ENCODE measurements at regions not wholly inside any gene's neighbourhood (a gene's known extent, or its start where the extent isn't known, plus 50 kb on each side); places are given as distances from the start of the nearest gene placed in this dataset.
A peak's percentile ranks its signal among the peaks of the same experiment; 100 is the strongest.

- no TSS peak for BruUV-seq (replicated peaks)
- ChIA-PET POLR2A (ENCODE audit: unreplicated experiment) (no interaction called here), CTCF (no interaction called here)
- DNase-seq: no peak
- peaks cover 36% of the 10 kb centered on the region for H3K4me1 ChIP-seq (replicated peaks; ENCODE audit: insufficient read depth)
- H4K20me1 ChIP-seq (ENCODE audit: insufficient read depth): no peaks in the 10 kb centered on the region
- TF ChIP-seq EZH2 (IDR thresholded peaks at IDR 0.05; ENCODE audit: low read depth) (no peak), CTCF (conservative IDR thresholded peaks at IDR 0.05) (no peak)
- no peak overlapping the region for H2AFZ ChIP-seq
- H3F3A ChIP-seq (ENCODE audit: insufficient read depth, low read depth): peaks cover 6% of the 10 kb centered on the region
- H3K9me2 ChIP-seq (ENCODE audit: insufficient read depth): no peaks in the 10 kb centered on the region
- H3K4me2 ChIP-seq: peak overlapping the region; percentile 26; the same call in 1 of the 2 replicates
- no peak overlapping the region for H3K4me3 ChIP-seq
- H3K27ac ChIP-seq: peak overlapping the region; percentile 47
- H3K79me2 ChIP-seq (ENCODE audit: low read depth): no peaks in the 10 kb centered on the region
- H3K27me3 ChIP-seq (ENCODE audit: insufficient read depth, low read depth): no peaks in the 10 kb centered on the region
- peaks cover 3% of the 10 kb centered on the region; the same call in 1 of the 2 replicates for H3K9me3 ChIP-seq (ENCODE audit: insufficient read depth, low read depth)
- intact Hi-C loops (cut with micrococcal nuclease; ENCODE audit: unreplicated experiment): no loop called here
- H3K36me3 ChIP-seq (ENCODE audit: low read depth): no peaks in the 10 kb centered on the region
Observed at GRCh38 chr4:128347930-128348660, 60.5 kb upstream of the PGRMC2 start.

GRCh38 chr4:128347175-128347868, 59.7 kb upstream of the PGRMC2 start:
- no peak overlapping the region for H3K4me3 ChIP-seq
- CTCF ChIA-PET: no interaction called here
- no TSS peak for BruUV-seq (replicated peaks)

More at GRCh38 chr4:128347175-128347868, 59.7 kb upstream of the PGRMC2 start:
- TF ChIP-seq CTCF (conservative IDR thresholded peaks at IDR 0.05) (no peak), EZH2 (IDR thresholded peaks at IDR 0.05; ENCODE audit: low read depth) (no peak)
- no peaks in the 10 kb centered on the region for H3K9me2 ChIP-seq (ENCODE audit: insufficient read depth)
- no peaks in the 10 kb centered on the region for H4K20me1 ChIP-seq (ENCODE audit: insufficient read depth)
- H3K4me2 ChIP-seq: peak overlapping the region; percentile 26; the same call in 1 of the 2 replicates
- POLR2A ChIA-PET (ENCODE audit: unreplicated experiment): no interaction called here
- H3K36me3 ChIP-seq (ENCODE audit: low read depth): no peaks in the 10 kb centered on the region
- peaks cover 3% of the 10 kb centered on the region; the same call in 1 of the 2 replicates for H3K9me3 ChIP-seq (ENCODE audit: insufficient read depth, low read depth)
- H3F3A ChIP-seq (ENCODE audit: insufficient read depth, low read depth): no peaks in the 10 kb centered on the region; the same call in 1 of the 2 replicates
- no peaks in the 10 kb centered on the region for H3K27me3 ChIP-seq (ENCODE audit: insufficient read depth, low read depth)
- DNase-seq: peak in 1 of 2 experiments; percentile 38
- H3K4me1 ChIP-seq (replicated peaks; ENCODE audit: insufficient read depth): peaks cover 31% of the 10 kb centered on the region
- H3K79me2 ChIP-seq (ENCODE audit: low read depth): no peaks in the 10 kb centered on the region
- no peak overlapping the region for H2AFZ ChIP-seq
- intact Hi-C loops (cut with micrococcal nuclease; ENCODE audit: unreplicated experiment): no loop called here
- peak overlapping the region; percentile 47 for H3K27ac ChIP-seq
